ENCODE measurements at regions not wholly inside any gene's neighbourhood (a gene's known extent, or its start where the extent isn't known, plus 50 kb on each side); places are given as distances from the start of the nearest gene placed in this dataset.

DNA sequence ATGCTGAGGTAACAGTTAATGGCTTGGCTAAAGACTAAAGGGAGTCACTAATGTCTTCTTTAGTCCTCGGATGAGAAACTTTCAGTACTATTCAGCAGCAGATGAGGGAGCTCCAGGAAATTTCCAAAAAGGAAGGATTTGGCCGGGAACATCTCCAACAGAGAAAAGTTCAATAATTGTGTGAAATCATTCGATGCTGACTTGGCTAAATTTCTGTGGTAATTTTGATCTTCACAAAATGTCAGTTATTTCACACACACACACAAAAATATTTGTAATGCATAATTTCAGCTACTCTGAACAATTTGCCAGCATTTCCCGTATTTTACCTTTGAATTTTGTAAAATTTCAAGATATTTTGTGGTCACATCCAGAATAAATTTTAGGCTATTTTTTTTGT is 462.8 kb upstream of the MDFIC2 start:
- TF ChIP-seq, protein P1, sequence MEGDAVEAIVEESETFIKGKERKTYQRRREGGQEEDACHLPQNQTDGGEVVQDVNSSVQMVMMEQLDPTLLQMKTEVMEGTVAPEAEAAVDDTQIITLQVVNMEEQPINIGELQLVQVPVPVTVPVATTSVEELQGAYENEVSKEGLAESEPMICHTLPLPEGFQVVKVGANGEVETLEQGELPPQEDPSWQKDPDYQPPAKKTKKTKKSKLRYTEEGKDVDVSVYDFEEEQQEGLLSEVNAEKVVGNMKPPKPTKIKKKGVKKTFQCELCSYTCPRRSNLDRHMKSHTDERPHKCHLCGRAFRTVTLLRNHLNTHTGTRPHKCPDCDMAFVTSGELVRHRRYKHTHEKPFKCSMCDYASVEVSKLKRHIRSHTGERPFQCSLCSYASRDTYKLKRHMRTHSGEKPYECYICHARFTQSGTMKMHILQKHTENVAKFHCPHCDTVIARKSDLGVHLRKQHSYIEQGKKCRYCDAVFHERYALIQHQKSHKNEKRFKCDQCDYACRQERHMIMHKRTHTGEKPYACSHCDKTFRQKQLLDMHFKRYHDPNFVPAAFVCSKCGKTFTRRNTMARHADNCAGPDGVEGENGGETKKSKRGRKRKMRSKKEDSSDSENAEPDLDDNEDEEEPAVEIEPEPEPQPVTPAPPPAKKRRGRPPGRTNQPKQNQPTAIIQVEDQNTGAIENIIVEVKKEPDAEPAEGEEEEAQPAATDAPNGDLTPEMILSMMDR (IDR thresholded peaks at IDR 0.05; ENCODE audit: borderline replicate concordance, extremely low read depth, low read length, poor library complexity, severe bottlenecking) = no peak
- TF ChIP-seq EZH2 (IDR thresholded peaks at IDR 0.05; ENCODE audit: borderline replicate concordance, low read depth, low read length, severe bottlenecking) = no peak
